Liver (tissue), 3 donors: ENCODE measurements at regions not wholly inside any gene's neighbourhood (a gene's known extent, or its start where the extent isn't known, plus 50 kb on each side); places are given as distances from the start of the nearest gene placed in this dataset.

Source experiments
- CTCF ChIP-seq: fragments of 150-350 bp; IDR thresholded peaks from 2 replicates; pipeline ENCODE4 v1.5.1; 2017; ENCODE audit warnings: improper control_type of control experiment, low read depth, low read length; ENCODE audit not compliant: missing input control
- GABPA ChIP-seq, 2 donors: IDR thresholded peaks in 1 of 2; conservative IDR thresholded peaks in 1 of 2; 2 replicates each; pipeline ENCODE4 v1.6.1; 2016; ENCODE audit warnings: antibody characterized with exemption in 2 of 2, mild to moderate bottlenecking in 1 of 2, moderate library complexity in 1 of 2
- RAD21 ChIP-seq, 2 donors: IDR thresholded peaks; 2 replicates each; pipeline ENCODE4 v1.6.1; 2016; ENCODE audit warnings: antibody characterized with exemption in 2 of 2, mild to moderate bottlenecking in 2 of 2
- REST ChIP-seq: IDR thresholded peaks from 2 replicates; pipeline ENCODE4 v1.6.1; 2016; ENCODE audit warnings: antibody characterized with exemption, mild to moderate bottlenecking
- YY1 ChIP-seq: IDR thresholded peaks from 2 replicates; pipeline ENCODE4 v1.6.1; 2016; ENCODE audit warnings: antibody characterized with exemption, mild to moderate bottlenecking
- donor health status: healthy.
- donor health status: healthy.

- no peak for TF ChIP-seq REST
- TF ChIP-seq CTCF = no peak
- no peak for TF ChIP-seq GABPA (IDR thresholded peaks at IDR 0.05 in 1 of 2, conservative IDR thresholded peaks at IDR 0.05 in 1 of 2)
- TF ChIP-seq RAD21 (IDR thresholded peaks at IDR 0.05) = peak in 1 of 2 donors; percentile 13
- no peak for TF ChIP-seq YY1
These were observed 374.0 kb upstream of the EMCN start for GRCh38 chr4:100891808-100892207.
